WTC11 (cell line): ENCODE measurements at regions not wholly inside any gene's neighbourhood (a gene's known extent, or its start where the extent isn't known, plus 50 kb on each side); places are given as distances from the start of the nearest gene placed in this dataset.

Experiments used
- ATAC-seq: fragments of 200-7000 bp; cut with Tn5 transposase; 2 replicates; pipeline ENCODE4 v1.10.0; 2021; ENCODE audit warnings: mild to moderate bottlenecking, moderate library complexity
- CTCF ChIA-PET: fragments of 300-600 bp; sonication (Branson Sonifier 250); formaldehyde crosslinking; loops from one replicate; lab custom pipeline; 2021; ENCODE audit warnings: antibody characterized with exemption; lab: Charles Lee
- POLR2A ChIA-PET: fragments of 350-600 bp; sonication (Branson Sonifier 250); formaldehyde crosslinking; loops from one replicate; lab custom pipeline; 2021; ENCODE audit warnings: antibody characterized with exemption; lab: Charles Lee
- DNase-seq: peaks from one replicate; pipeline ENCODE4 v3.0.0; 2021; ENCODE audit warnings: low spot score
- H3K27ac Mint-ChIP-seq: 2 replicates; pipeline ENCODE4 v1.8.0; 2021; ENCODE audit warnings: mixed read lengths
- H3K27me3 Mint-ChIP-seq: 2 replicates; pipeline ENCODE4 v1.8.0; 2021; ENCODE audit warnings: low read depth, mild to moderate bottlenecking, moderate library complexity, mixed read lengths
- H3K36me3 Mint-ChIP-seq: 2 replicates; pipeline ENCODE4 v1.8.0; 2021; ENCODE audit warnings: mixed read lengths
- H3K4me1 Mint-ChIP-seq: 2 replicates; pipeline ENCODE4 v1.8.0; 2022; ENCODE audit warnings: mixed read lengths
- H3K4me3 Mint-ChIP-seq: 2 replicates; pipeline ENCODE4 v1.8.0; 2021; ENCODE audit warnings: mild to moderate bottlenecking, moderate library complexity, mixed read lengths
- H3K9me3 Mint-ChIP-seq: 2 replicates; pipeline ENCODE4 v1.8.0; 2021; ENCODE audit warnings: mixed read lengths
- ATF6 ChIP-seq: sonication (generic); formaldehyde crosslinking; IDR thresholded peaks from 2 replicates; pipeline ENCODE4 v1.8.1; 2023; ENCODE audit warnings: mild to moderate bottlenecking, missing genetic modification reagents
- FOXK1 ChIP-seq: sonication (generic); formaldehyde crosslinking; IDR thresholded peaks from 2 replicates; pipeline ENCODE4 v1.8.0; 2022; ENCODE audit warnings: mild to moderate bottlenecking, moderate library complexity, missing genetic modification reagents
- FOXP4 ChIP-seq: sonication (generic); formaldehyde crosslinking; IDR thresholded peaks from 2 replicates; pipeline ENCODE4 v1.8.0; 2022; ENCODE audit warnings: mild to moderate bottlenecking, missing genetic modification reagents
- IRF2 ChIP-seq: sonication (generic); formaldehyde crosslinking; IDR thresholded peaks from 2 replicates; pipeline ENCODE4 v1.8.0; 2022; ENCODE audit warnings: low read depth, missing genetic modification reagents, borderline replicate concordance
- MLX ChIP-seq: sonication (generic); formaldehyde crosslinking; IDR thresholded peaks from 2 replicates; pipeline ENCODE4 v1.8.1; 2023; ENCODE audit warnings: mild to moderate bottlenecking, missing genetic modification reagents, moderate library complexity
- NR2C2 ChIP-seq: sonication (generic); formaldehyde crosslinking; IDR thresholded peaks from 2 replicates; pipeline ENCODE4 v1.8.0; 2022; ENCODE audit warnings: mild to moderate bottlenecking, missing genetic modification reagents
- PRRX2 ChIP-seq: fragments of 250-450 bp; sonication (Bioruptor Pico); IDR thresholded peaks from 2 replicates; pipeline ENCODE4 v1.8.0; 2021; ENCODE audit warnings: mild to moderate bottlenecking
- STAT6 ChIP-seq: sonication (generic); formaldehyde crosslinking; conservative IDR thresholded peaks from 2 replicates; pipeline ENCODE4 v1.8.1; 2023; ENCODE audit warnings: mild to moderate bottlenecking, low read depth, missing genetic modification reagents, moderate library complexity
- USF2 ChIP-seq: sonication (generic); formaldehyde crosslinking; IDR thresholded peaks from 2 replicates; pipeline ENCODE4 v1.8.1; 2023; ENCODE audit warnings: mild to moderate bottlenecking, missing genetic modification reagents, moderate library complexity
- ZBTB43 ChIP-seq: sonication (generic); formaldehyde crosslinking; IDR thresholded peaks from 2 replicates; pipeline ENCODE4 v1.8.1; 2023; ENCODE audit warnings: mild to moderate bottlenecking, missing genetic modification reagents
- ZNF121 ChIP-seq: sonication (generic); formaldehyde crosslinking; IDR thresholded peaks from 2 replicates; pipeline ENCODE4 v1.8.0; 2023; ENCODE audit warnings: missing genetic modification reagents
- ZNF138 ChIP-seq: sonication (generic); formaldehyde crosslinking; conservative IDR thresholded peaks from 2 replicates; pipeline ENCODE4 v1.8.1; 2022; ENCODE audit warnings: mild to moderate bottlenecking, moderate library complexity, missing genetic modification reagents

- TF ChIP-seq ZNF121 (CRISPR knock-in tag): no peak
- TF ChIP-seq ATF6 (CRISPR knock-in tag): no peak
- no peak for TF ChIP-seq IRF2
- no peak for TF ChIP-seq FOXP4 (CRISPR knock-in tag)
- TF ChIP-seq NR2C2 (CRISPR knock-in tag): no peak
- no peak for TF ChIP-seq ZBTB43 (CRISPR knock-in tag)
Measured at GRCh38 chr2:513981-514706, 163.1 kb downstream of the TMEM18 start (continued).

- TF ChIP-seq PRRX2 (CRISPR knock-in tag): no peak
- TF ChIP-seq ZBTB43 (CRISPR knock-in tag): no peak
- TF ChIP-seq ZNF138: no peak
- no peak for TF ChIP-seq IRF2
- TF ChIP-seq USF2 (CRISPR knock-in tag): no peak
- no peak for TF ChIP-seq STAT6
- no peak for TF ChIP-seq FOXK1
- TF ChIP-seq MLX: no peak
- no peak for DNase-seq
- POLR2A ChIA-PET: no interaction called here
Measured at GRCh38 chr2:510839-511238, 166.4 kb downstream of the TMEM18 start.

More at GRCh38 chr2:510839-511238, 166.4 kb downstream of the TMEM18 start:
- ATAC-seq: no peak
- peaks cover 16% of the 10 kb centered on the region for H3K4me1 Mint-ChIP-seq
- H3K36me3 Mint-ChIP-seq: no peaks in the 10 kb centered on the region
- CTCF ChIA-PET: interaction anchor here (2.1 kb wide), 1 partner anchor 10 kb away, joined by 5 read pairs; no protein-coding TSS in a partner anchor
- H3K27me3 Mint-ChIP-seq: peaks cover 57% of the 10 kb centered on the region
- peaks cover 13% of the 10 kb centered on the region for H3K9me3 Mint-ChIP-seq
- no peak overlapping the region for H3K27ac Mint-ChIP-seq
- no peak overlapping the region for H3K4me3 Mint-ChIP-seq
